GM12892 (cell line): ENCODE measurements at regions not wholly inside any gene's neighbourhood (a gene's known extent, or its start where the extent isn't known, plus 50 kb on each side); places are given as distances from the start of the nearest gene placed in this dataset.

Source experiments
- POLR2A ChIP-seq: IDR thresholded peaks from 2 replicates; pipeline ENCODE4 v1.6.1; 2011; ENCODE audit warnings: low read depth, low read length, control low read depth
- POLR2AphosphoS5 ChIP-seq: IDR thresholded peaks from 2 replicates; pipeline ENCODE4 v1.6.1; 2011; ENCODE audit warnings: low read depth, low read length, control low read depth
- TAF1 ChIP-seq: IDR thresholded peaks from 2 replicates; pipeline ENCODE4 v1.6.1; 2011; ENCODE audit warnings: low read depth, mild to moderate bottlenecking, control low read depth, low read length, borderline replicate concordance

- TF ChIP-seq POLR2A, result no peak
- no peak for TF ChIP-seq POLR2AphosphoS5
- no peak for TF ChIP-seq TAF1
These were observed 559.9 kb downstream of the EPM2A start for GRCh38 chr6:145175470-145175869.
